Hepatocyte (in vitro differentiated cells): ENCODE measurements at regions not wholly inside any gene's neighbourhood (a gene's known extent, or its start where the extent isn't known, plus 50 kb on each side); places are given as distances from the start of the nearest gene placed in this dataset.

Source experiments
- DNase-seq: peaks from one replicate; pipeline ENCODE4 v3.0.0-alpha.2; 2016; ENCODE audit warnings: low spot score
- H2AFZ ChIP-seq: fragments of 200-600 bp; sonication (generic); 2 replicates; pipeline ENCODE4 v1.6.0; 2016; ENCODE audit warnings: antibody characterized with exemption, mild to moderate bottlenecking
- H3K27ac ChIP-seq: fragments of 200-600 bp; sonication (generic); 2 replicates; pipeline ENCODE4 v1.5.1; 2016; ENCODE audit warnings: mild to moderate bottlenecking
- H3K27me3 ChIP-seq: fragments of 200-600 bp; sonication (generic); 2 replicates; pipeline ENCODE4 v1.6.1; 2016
- H3K36me3 ChIP-seq: fragments of 200-600 bp; sonication (generic); replicated peaks from 2 replicates; pipeline ENCODE4 v1.5.1; 2016; ENCODE audit warnings: low read depth; ENCODE audit not compliant: insufficient read depth
- H3K4me1 ChIP-seq: fragments of 200-600 bp; sonication (generic); 2 replicates; pipeline ENCODE4 v1.5.1; 2016; ENCODE audit warnings: mild to moderate bottlenecking, moderate library complexity; ENCODE audit not compliant: insufficient read depth
- H3K4me2 ChIP-seq: fragments of 200-600 bp; sonication (generic); 2 replicates; pipeline ENCODE4 v1.6.0; 2016
- H3K4me3 ChIP-seq: fragments of 200-600 bp; sonication (generic); 2 replicates; pipeline ENCODE4 v1.5.1; 2016; ENCODE audit warnings: mild to moderate bottlenecking
- H3K79me2 ChIP-seq: fragments of 200-600 bp; sonication (generic); 2 replicates; pipeline ENCODE4 v1.6.0; 2017; ENCODE audit warnings: mild to moderate bottlenecking
- H3K9me2 ChIP-seq: fragments of 200-600 bp; sonication (generic); replicated peaks from 2 replicates; pipeline ENCODE4 v1.6.0; 2017; ENCODE audit warnings: mild to moderate bottlenecking; ENCODE audit not compliant: insufficient read depth
- H3K9me3 ChIP-seq: fragments of 200-600 bp; sonication (generic); 2 replicates; pipeline ENCODE4 v1.5.1; 2016; ENCODE audit warnings: low read depth, mild to moderate bottlenecking
- H4K20me1 ChIP-seq: fragments of 200-600 bp; sonication (generic); 2 replicates; pipeline ENCODE4 v1.6.0; 2016; ENCODE audit warnings: mild to moderate bottlenecking; ENCODE audit not compliant: insufficient read depth, poor library complexity, severe bottlenecking
- EZH2 ChIP-seq: fragments of 200-600 bp; sonication (generic); IDR thresholded peaks from 2 replicates; pipeline ENCODE4 v1.6.1; 2016; ENCODE audit warnings: antibody characterized with exemption, mild to moderate bottlenecking, borderline replicate concordance
- EZH2phosphoT487 ChIP-seq: fragments of 200-600 bp; sonication (generic); IDR thresholded peaks from one replicate; pipeline ENCODE4 v1.6.1; 2018; ENCODE audit warnings: antibody characterized with exemption, mild to moderate bottlenecking, low read depth, moderate library complexity; ENCODE audit not compliant: unreplicated experiment, severe bottlenecking
- WGBS: methylation state at CpG from one replicate; pipeline ENCODE4 v1.1.6; 2016; ENCODE audit warnings: low lambda C conversion rate; ENCODE audit errors: missing lambda C conversion rate; 5-methylcytosine and 5-hydroxymethylcytosine counted together
- TF ChIP-seq, protein P1 (sequence below): fragments of 200-600 bp; sonication (generic); IDR thresholded peaks from 2 replicates; pipeline ENCODE4 v1.5.1; 2016; ENCODE audit warnings: antibody characterized with exemption, mild to moderate bottlenecking; ENCODE audit not compliant: poor library complexity

DNA sequence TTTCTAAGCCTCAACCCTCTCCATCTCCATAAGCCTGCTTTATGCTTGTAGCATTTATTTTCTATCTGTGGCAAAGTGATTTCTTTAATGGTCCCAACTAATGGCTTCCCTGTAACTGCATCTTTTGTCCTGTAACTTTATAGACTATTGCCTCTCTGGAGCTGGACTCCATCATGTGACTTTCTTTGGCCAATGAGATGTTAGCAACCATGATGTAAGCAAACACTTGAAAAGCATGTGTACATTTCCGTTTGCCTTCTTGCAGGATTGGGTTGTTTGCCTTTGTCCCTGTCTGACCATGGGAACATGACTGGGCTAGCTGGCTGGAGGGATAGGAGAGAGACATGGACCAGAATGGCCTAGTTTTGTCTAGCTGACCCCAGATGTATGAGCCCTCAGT is 106.0 kb upstream of the LRIG1 start:
- H4K20me1 ChIP-seq: no peaks in the 10 kb centered on the region
- 58% methylated on average over 1 of the region's 1 CpG for WGBS

DNA sequence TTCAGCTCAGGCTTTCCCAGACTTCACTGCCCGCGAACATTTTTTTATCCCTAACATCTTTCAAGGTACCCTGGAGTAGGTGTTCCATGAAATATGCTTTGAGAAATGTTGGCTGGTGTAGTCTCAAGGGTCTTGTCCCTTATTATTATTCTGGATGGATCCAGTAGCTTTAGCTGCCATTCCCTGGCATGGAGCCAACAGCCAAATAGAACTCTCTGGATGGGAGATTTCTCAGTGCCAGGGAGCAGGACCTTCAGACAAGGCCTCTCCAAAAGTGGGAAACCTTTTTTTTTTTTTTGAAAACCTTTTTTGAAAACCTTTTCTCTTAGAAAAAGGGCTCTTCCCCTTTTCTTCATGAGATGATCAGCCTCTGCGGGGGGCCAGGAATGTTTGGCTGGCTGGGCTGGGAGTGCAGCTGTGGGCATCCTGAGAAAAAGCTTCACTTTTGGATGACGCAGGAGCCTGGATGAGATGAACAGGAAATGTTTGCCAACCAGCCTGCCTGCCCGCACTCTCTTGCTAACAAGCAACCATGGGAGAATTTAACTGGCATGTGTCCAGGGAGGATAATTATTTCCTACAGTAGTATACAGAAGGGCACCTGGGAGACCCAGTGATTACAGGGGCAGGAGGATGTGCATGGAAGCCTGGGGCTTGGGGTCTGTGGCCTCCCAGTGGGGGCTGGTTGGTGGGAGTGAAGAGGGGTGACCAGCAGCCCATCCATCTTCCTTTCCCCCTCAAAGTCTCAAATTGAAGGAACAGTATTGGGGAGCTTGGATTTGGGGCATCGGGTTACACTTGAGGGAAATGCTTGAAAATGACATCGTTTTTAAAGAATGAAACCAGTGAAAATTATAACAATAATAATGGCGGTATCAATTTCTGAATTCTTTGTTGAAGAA is 109.1 kb upstream of the LRIG1 start:
- Histone ChIP-seq H3K36me3 (no peaks in the 10 kb centered on the region), H3K27ac (no peak overlapping the region), H3K4me2 (no peak overlapping the region), H3K4me3 (no peak overlapping the region), H3K4me1 (no peaks in the 10 kb centered on the region), H3K9me2 (no peaks in the 10 kb centered on the region), H3K9me3 (no peaks in the 10 kb centered on the region), H3K27me3 (no peaks in the 10 kb centered on the region), H3K79me2 (no peaks in the 10 kb centered on the region), H2AFZ (no peak overlapping the region), H4K20me1 (no peaks in the 10 kb centered on the region)
- TF ChIP-seq EZH2 (no peak), EZH2phosphoT487 (no peak)
- TF ChIP-seq, protein P1, sequence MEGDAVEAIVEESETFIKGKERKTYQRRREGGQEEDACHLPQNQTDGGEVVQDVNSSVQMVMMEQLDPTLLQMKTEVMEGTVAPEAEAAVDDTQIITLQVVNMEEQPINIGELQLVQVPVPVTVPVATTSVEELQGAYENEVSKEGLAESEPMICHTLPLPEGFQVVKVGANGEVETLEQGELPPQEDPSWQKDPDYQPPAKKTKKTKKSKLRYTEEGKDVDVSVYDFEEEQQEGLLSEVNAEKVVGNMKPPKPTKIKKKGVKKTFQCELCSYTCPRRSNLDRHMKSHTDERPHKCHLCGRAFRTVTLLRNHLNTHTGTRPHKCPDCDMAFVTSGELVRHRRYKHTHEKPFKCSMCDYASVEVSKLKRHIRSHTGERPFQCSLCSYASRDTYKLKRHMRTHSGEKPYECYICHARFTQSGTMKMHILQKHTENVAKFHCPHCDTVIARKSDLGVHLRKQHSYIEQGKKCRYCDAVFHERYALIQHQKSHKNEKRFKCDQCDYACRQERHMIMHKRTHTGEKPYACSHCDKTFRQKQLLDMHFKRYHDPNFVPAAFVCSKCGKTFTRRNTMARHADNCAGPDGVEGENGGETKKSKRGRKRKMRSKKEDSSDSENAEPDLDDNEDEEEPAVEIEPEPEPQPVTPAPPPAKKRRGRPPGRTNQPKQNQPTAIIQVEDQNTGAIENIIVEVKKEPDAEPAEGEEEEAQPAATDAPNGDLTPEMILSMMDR: no peak
- DNase-seq: peak; percentile 18
- WGBS: 73% methylated on average over 8 of the region's 8 CpGs

More for the DNA sequence above, 106.0 kb upstream of the LRIG1 start:
- Histone ChIP-seq H3K36me3 (no peaks in the 10 kb centered on the region), H3K4me3 (no peak overlapping the region), H3K27ac (no peak overlapping the region), H3K27me3 (no peaks in the 10 kb centered on the region), H3K79me2 (no peaks in the 10 kb centered on the region), H2AFZ (no peak overlapping the region), H3K9me3 (no peaks in the 10 kb centered on the region), H3K4me2 (no peak overlapping the region), H3K4me1 (peaks cover 5% of the 10 kb centered on the region), H3K9me2 (no peaks in the 10 kb centered on the region)
- TF ChIP-seq, protein P1: no peak
- TF ChIP-seq EZH2phosphoT487 (no peak), EZH2 (no peak)
- DNase-seq: no peak

DNA sequence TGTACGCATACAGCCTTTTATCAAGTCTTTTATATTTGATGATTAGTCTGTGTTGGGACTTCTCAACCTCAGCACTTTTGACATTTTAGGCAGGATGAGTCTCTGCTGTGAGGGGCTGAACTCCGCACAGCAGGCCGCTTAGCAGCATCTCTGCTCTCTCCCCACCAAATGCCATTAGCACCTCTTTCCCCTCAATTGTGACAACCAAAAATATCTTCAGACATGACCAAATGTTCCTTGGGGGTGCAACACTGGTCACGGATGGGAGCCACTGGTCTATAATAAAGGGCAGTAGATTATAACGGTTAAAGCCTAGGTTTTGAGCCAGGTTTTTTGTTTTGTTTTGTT is 109.7 kb upstream of the LRIG1 start:
- no peaks in the 10 kb centered on the region for H3K9me2 ChIP-seq
- no peak overlapping the region for H3K4me2 ChIP-seq
- H4K20me1 ChIP-seq: no peaks in the 10 kb centered on the region
- no peak overlapping the region for H2AFZ ChIP-seq
- H3K27ac ChIP-seq: no peak overlapping the region
- H3K9me3 ChIP-seq: no peaks in the 10 kb centered on the region
- no peaks in the 10 kb centered on the region for H3K27me3 ChIP-seq
- no peak for DNase-seq
- no peaks in the 10 kb centered on the region for H3K79me2 ChIP-seq
- 89% methylated on average over 5 of the region's 5 CpGs for WGBS
- H3K36me3 ChIP-seq: no peaks in the 10 kb centered on the region
- H3K4me3 ChIP-seq: no peak overlapping the region
- TF ChIP-seq, protein P1: no peak
- no peak for TF ChIP-seq EZH2phosphoT487
- TF ChIP-seq EZH2: no peak
- no peaks in the 10 kb centered on the region for H3K4me1 ChIP-seq
